ACHN (cell line): ENCODE measurements at regions not wholly inside any gene's neighbourhood (a gene's known extent, or its start where the extent isn't known, plus 50 kb on each side); places are given as distances from the start of the nearest gene placed in this dataset.

ENCODE experiments used
- DNase-seq: peaks from one replicate; pipeline ENCODE4 v3.0.0-alpha.2; 2015
- in situ Hi-C: cut with HindIII; loops from 2 replicates; pipeline ENCODE4 v1.10.0; 2017; ENCODE audit warnings: low sequenced_read_pairs, low pct_ligation_motif_present, low pct_unique_long_range_greater_than_20kb

DNA sequence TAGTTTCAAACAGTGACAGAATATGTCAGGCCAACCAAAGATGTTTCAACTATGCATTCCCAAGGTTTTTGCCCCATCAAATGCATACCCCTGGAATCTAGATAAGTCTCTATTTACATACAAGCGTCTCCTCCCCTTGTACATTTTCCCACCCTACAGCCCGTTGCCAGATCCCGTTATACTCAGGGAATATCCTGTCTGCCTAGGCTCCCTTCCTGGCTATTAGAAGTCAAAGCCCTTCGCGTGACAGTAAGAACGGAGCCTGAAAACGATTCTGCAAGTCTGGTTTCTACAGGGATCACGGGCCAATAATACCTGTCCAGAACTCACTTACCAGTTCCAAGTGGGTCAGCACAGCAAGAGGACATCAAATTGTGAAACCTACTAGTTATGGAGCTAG lies 134.8 kb downstream of the LACC1 start:
- in situ Hi-C loops, result no loop called here

DNA sequence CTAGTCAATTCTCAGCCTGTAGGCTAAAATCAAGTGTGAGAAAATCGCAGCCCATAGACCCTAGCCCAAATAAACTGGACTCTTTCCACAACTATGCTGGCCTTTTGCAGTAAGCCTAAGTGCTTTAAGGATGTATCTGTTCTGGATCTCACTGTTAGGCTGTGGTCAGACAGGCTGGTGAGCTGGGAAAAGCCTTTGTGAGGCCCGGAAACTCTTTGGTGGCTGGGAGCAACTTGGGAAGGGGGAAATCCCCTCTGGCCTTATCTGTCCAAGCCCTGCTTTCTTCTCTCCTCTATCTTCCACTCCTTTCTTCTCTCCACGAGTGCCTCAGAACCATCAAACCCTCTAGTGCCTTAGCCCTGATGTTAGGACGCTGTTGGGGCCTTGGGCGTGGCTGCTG lies 135.4 kb downstream of the LACC1 start:
- in situ Hi-C loops, result no loop called here
- DNase-seq, result no peak

More for the DNA sequence above, 134.8 kb downstream of the LACC1 start:
- DNase-seq, result no peak

DNA sequence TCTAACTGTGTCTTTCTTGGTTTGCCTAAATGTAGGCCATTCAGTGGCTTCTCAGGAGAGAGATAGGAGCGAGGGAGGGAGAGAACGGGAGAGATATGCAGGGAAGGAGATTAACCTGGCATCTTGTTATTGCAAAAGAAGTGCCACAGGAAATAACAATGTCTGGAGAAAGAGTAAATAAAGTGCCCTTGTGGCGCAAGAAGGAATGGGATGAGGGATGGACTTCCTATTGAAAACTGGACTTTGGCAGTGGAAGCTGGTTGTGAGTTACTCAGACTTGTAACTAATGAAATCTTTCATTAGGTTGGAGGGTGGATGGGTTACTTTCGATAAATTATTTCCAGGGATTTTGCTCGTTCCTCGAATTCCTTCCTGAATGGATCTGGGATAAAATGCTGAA lies 136.1 kb downstream of the LACC1 start:
- no peak for DNase-seq
- in situ Hi-C loops, result no loop called here

DNA sequence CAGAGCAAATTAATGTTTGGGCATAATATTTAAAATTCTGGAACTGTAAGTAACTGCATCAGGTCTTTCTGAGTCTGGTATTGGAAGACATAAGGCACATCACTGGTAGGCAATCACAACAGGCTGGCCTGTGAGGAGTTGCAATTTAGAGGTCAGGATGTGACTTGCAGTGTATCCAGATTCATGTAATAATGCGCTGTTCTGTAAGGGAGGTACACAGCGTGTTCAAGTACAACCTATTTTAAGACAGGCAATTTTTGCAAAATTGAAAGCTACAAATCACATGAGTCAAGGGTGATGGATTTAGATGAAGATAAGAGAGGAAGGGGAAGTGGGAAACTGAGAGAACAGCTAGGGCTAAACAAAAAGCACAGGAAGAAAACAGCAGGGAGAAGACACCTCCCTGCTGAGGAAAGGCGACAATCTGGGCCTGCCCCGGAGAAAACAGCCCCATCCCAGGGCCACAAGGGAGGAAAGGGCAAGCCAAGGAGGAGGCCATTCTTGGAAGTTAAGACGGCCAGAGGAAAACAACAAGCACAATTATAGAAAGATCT lies 138.1 kb downstream of the LACC1 start:
- DNase-seq, result no peak
- in situ Hi-C loops, result no loop called here

DNA sequence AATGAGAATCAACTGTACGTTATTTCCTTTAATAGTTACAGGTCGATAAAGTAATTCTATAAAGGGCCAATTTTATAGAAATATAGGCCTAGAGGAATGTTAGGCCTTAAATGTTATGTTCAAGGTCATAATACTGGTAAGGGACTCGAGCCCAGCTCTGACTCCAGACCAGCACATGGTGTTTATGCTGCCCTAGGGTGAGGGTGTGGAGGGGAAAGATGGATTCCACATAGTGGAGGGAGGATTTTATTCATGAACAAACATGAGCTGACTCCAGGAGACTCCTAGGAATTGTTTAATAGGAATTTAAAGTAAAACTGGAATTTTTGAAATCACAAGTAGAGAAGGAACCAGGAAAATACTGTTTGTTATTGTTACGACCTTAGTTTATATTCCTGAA lies 139.9 kb downstream of the LACC1 start:
- no peak for DNase-seq
- in situ Hi-C loops, result no loop called here

GRCh38 chr13:44021422-44021821 lies 141.7 kb downstream of the LACC1 start:
- DNase-seq, result no peak
- in situ Hi-C loops, result no loop called here

GRCh38 chr13:44022196-44022595 lies 142.5 kb downstream of the LACC1 start:
- in situ Hi-C loops, result no loop called here
- DNase-seq, result no peak

DNA sequence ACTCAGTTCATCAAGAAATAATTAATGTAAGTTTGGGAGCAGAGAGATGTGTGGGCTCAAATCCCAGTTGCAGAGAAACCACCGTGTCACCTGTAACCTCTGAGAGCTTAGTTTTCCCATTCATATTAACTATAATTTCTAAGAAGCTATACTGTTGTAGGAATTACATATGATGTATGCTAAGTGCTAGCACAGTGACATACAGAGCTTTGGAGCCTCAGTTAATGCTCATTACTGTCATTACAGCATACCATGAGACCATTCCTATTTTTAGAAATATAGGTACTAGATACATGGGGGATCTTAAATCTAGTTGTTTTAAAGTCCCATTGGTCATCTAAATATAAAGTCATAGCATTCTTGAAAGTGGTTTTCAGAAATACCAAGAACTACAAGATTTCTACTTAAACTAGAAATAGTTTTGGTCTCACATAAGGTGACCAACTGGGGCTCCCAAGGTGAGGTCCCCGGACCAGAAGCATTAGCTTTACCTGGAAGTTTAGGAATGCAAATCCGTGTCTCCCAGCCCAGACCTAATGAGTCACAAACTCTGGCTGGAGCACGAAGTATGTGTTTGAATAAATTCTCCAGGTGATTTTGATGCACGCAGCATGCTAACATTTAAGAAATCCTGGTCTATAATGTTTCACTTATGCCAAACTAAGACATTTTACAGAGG lies 144.6 kb downstream of the LACC1 start:
- in situ Hi-C loops, result no loop called here
- DNase-seq, result no peak

- no peak for DNase-seq
- in situ Hi-C loops, result no loop called here
Observed at GRCh38 chr13:44024846-44025195, 145.1 kb downstream of the LACC1 start.

GRCh38 chr13:44026194-44026593 lies 146.5 kb downstream of the LACC1 start:
- in situ Hi-C loops, result no loop called here
- DNase-seq, result no peak

DNA sequence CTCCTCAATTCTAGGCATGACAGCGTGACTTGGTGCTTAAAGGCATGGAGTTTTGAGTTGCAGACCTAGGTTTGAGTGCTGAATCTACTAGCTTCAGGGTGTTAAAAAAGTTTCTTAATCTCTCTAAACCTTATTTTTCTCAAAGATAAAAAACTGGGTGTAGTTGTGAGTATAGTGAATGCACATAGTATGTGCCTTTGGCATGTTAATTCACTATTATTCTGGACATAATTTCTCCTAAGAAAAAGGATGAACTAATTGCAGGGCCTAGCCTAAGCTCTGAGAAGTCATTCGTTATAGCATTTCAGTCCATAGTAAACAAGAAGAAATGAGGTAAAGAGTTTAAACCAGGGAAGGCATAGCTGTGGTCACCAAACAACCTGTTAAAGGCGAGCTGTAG lies 149.0 kb downstream of the LACC1 start:
- DNase-seq, result no peak
- in situ Hi-C loops, result no loop called here

DNA sequence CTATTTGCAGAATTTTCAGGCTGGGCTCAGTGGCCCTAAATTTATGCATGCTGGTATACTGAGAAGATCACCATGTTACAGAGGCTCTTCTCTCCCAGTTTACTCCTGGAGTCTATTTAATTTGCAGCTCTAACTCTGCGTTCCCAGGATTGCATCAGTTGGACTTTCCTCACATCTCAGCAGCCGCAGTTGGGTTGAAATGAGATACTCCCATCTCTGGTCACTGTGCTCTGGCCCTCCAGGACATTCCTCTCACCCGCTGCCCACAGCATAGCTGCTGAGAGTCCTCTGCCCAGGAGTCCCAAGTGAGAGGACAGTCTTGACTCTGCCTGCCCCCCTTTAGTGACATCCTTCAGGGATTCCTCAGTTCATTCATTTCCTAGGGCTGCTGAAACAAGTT lies 150.9 kb downstream of the LACC1 start:
- in situ Hi-C loops, result no loop called here
- no peak for DNase-seq

DNA sequence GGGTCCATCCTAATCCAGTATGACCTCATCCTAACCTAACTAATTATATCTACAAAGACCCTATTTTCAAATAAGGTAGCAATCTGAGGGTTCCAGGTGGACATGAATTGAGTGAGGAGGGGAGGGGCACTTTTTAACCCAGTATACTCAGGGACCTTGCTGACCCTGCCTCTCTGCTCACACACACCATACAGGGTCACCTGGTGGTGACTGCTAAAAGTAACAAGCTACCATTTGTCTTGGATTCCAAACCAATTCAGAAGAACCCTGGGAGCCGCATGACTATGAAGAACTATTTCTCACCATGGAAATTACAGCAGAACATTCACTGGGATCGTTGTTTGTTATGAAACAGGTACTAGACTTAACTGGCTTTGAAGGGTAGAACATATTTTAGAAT lies 151.9 kb downstream of the LACC1 start:
- DNase-seq, result no peak
- in situ Hi-C loops, result no loop called here

GRCh38 chr13:44032802-44033201 lies 153.1 kb downstream of the LACC1 start:
- in situ Hi-C loops, result no loop called here

DNA sequence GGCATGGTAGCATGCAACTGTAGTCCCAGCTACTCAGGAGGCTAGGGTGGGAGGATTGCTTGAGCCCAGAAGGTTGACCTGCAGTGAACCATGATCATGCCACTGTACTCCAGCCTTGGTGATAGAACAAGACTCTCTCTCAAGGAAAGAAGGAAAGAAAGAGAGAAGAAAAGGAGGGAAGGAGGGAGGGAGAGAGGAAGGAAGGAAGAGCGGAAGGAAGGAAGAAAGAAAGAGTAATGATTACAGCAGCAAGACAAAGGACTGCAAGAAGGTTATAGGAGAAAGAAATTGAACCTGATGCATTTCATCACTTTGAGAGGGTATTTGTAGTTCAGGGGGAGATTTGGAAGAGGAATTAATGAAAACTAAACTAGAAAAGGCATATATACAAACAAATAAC lies 155.7 kb downstream of the LACC1 start:
- no peak for DNase-seq
- in situ Hi-C loops, result no loop called here

More at GRCh38 chr13:44032802-44033201, 153.1 kb downstream of the LACC1 start:
- no peak for DNase-seq

- no peak for DNase-seq
- in situ Hi-C loops, result no loop called here
Observed at GRCh38 chr13:44040070-44040817, 160.5 kb downstream of the LACC1 start.

- in situ Hi-C loops, result no loop called here
- no peak for DNase-seq
Observed at GRCh38 chr13:44040818-44041100, 161.1 kb downstream of the LACC1 start.

DNA sequence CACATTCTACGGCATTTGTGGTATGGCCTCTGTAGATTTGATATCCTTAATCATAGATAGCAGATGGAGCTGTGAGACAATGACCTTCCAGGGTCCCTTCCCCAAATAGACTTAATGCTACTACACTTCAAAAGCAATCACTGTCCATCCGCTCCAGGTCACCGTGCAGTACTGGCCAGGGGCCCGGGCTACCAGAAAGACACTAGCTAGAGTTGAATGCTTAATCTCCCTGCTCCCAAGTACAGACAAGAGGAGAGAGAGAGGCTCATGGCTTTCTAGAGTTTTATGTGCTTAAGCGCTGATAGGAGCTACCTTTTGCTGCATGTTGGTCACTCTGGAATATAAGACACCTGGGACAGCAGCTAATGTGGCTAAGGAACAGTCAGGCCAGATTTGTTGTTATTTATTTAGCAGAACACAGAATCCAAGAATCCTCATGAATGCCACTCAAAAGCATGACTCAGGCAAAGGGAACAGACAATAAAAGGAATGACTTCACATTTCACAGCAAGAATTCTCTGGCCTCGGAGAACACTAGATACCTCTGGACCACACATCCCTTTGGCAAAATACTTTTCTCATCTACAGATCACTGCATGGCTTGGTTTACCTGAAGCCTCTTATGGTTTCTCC lies 165.0 kb downstream of the LACC1 start:
- no peak for DNase-seq
- in situ Hi-C loops, result no loop called here

- DNase-seq, result no peak
- in situ Hi-C loops, result no loop called here
Observed at GRCh38 chr13:44045180-44045562, 165.5 kb downstream of the LACC1 start.

GRCh38 chr13:44046428-44046827 lies 166.7 kb downstream of the LACC1 start:
- no peak for DNase-seq
- in situ Hi-C loops, result no loop called here
